ENCODE measurements at regions not wholly inside any gene's neighbourhood (a gene's known extent, or its start where the extent isn't known, plus 50 kb on each side); places are given as distances from the start of the nearest gene placed in this dataset.

- TF ChIP-seq, protein P1, sequence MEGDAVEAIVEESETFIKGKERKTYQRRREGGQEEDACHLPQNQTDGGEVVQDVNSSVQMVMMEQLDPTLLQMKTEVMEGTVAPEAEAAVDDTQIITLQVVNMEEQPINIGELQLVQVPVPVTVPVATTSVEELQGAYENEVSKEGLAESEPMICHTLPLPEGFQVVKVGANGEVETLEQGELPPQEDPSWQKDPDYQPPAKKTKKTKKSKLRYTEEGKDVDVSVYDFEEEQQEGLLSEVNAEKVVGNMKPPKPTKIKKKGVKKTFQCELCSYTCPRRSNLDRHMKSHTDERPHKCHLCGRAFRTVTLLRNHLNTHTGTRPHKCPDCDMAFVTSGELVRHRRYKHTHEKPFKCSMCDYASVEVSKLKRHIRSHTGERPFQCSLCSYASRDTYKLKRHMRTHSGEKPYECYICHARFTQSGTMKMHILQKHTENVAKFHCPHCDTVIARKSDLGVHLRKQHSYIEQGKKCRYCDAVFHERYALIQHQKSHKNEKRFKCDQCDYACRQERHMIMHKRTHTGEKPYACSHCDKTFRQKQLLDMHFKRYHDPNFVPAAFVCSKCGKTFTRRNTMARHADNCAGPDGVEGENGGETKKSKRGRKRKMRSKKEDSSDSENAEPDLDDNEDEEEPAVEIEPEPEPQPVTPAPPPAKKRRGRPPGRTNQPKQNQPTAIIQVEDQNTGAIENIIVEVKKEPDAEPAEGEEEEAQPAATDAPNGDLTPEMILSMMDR (IDR thresholded peaks at IDR 0.05; ENCODE audit: poor library complexity, severe bottlenecking), result no peak
- TF ChIP-seq MXI1 (conservative IDR thresholded peaks at IDR 0.05; ENCODE audit: poor library complexity, severe bottlenecking), result no peak
- TF ChIP-seq EZH2 (IDR thresholded peaks at IDR 0.05; ENCODE audit: borderline replicate concordance, insufficient read depth, low read length, poor library complexity, severe bottlenecking), result no peak
- no peak for TF ChIP-seq REST (IDR thresholded peaks at IDR 0.05; ENCODE audit: borderline replicate concordance)
Measured at GRCh38 chr5:33184367-33184766, 256.4 kb upstream of the TARS1 start.

All from neural cell (in vitro differentiated cells).